ENCODE measurements at regions not wholly inside any gene's neighbourhood (a gene's known extent, or its start where the extent isn't known, plus 50 kb on each side); places are given as distances from the start of the nearest gene placed in this dataset.
"Not testable (repeated sequence)": the region's sequence is repeated elsewhere in the genome, so short reads cannot be mapped to it uniquely, and the experiment has no call there.

- DNase-seq (ENCODE audit: low spot score) = not testable (repeated sequence)
These were observed 104.2 kb downstream of the CDRT15L2 start for GRCh38 chr17:20683651-20684229.

DNA sequence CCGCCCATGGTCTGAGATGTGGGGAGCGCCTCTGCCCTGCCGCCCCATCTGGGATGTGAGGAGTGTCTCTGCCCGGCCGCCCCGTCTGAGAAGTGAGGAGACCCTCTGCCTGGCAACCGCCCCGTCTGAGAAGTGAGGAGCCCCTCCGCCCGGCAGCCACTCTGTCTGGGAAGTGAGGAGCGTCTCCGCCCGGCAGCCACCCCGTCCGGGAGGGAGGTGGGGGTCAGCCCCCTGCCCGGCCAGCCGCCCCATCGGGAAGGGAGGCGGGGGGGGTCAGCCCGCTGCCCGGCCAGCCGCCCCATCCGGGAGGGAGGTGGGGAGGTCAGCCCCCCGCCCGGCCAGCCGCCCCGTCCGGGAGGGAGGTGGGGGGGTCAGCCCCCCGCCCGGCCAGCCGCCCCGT, 105.5 kb downstream of the CDRT15L2 start:
- not testable (repeated sequence) for DNase-seq (ENCODE audit: low spot score)

DNA sequence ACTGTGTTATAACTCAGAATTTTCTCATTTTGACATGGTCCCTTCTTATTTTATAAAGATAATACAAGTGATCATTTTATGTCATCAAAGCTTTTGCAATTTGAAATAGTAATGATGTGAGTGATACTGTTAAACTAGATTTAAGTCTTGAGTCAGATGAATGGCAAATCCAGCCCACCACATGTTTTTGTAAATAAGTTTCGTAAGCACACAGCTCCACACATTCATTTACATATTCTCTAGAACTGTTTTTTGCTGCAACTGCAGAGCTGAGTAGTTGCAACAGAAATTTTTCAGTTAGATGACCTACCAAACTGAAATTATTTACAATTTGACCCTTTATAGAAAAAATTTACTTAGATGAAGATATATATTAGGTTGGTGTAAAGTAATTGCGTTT, 108.1 kb downstream of the CDRT15L2 start:
- not testable (repeated sequence) for DNase-seq (ENCODE audit: low spot score)

DNA sequence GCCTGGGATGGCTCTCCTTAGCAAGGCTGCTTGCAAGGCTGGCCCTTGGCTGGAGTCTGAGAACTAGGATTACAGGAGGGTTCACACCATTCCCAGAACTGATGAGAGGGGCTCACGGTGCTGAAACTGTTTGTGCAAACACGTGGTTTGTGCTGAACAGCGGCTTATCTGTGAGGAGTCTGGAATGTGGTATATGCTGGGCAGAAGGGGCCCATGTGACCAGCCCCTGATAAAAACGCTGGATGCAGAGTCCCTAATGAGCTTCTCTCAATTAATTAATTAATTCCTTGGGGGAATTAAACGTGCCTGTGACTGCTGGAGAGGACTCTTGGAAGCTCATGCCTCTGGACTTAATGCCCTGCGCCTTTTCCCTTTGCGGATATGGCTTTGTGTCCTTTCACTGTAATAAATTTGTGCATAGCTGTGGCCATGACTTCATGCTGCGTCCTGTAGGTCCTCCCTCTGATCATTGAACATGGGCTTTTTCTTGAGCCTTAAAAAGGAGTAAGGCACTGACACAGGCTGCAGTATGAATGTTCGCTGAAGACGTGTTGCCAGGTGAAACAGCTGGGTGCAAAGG, 109.7 kb downstream of the CDRT15L2 start:
- not testable (repeated sequence) for DNase-seq (ENCODE audit: low spot score)

- DNase-seq (ENCODE audit: low spot score) = not testable (repeated sequence)
These were observed 113.2 kb downstream of the CDRT15L2 start for GRCh38 chr17:20692706-20693105.

DNA sequence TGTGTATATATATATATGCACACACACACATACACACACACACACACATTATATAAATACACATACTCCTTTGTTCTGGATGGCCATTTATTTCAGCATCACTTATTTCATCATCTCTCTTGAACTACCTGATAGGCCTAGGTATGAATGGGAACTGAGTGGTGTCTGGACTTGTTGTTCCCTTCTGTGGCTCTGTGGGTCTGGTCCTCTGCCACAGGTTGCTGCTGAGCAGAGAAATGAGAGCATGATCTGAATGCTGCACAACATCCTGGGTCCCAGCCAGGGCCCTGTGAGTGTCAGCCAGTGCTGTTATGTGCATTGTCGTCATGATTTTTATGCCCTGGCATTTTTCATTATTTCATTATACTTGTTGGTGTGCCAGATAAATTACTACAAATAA, 116.3 kb downstream of the CDRT15L2 start:
- not testable (repeated sequence) for DNase-seq (ENCODE audit: low spot score)

DNA sequence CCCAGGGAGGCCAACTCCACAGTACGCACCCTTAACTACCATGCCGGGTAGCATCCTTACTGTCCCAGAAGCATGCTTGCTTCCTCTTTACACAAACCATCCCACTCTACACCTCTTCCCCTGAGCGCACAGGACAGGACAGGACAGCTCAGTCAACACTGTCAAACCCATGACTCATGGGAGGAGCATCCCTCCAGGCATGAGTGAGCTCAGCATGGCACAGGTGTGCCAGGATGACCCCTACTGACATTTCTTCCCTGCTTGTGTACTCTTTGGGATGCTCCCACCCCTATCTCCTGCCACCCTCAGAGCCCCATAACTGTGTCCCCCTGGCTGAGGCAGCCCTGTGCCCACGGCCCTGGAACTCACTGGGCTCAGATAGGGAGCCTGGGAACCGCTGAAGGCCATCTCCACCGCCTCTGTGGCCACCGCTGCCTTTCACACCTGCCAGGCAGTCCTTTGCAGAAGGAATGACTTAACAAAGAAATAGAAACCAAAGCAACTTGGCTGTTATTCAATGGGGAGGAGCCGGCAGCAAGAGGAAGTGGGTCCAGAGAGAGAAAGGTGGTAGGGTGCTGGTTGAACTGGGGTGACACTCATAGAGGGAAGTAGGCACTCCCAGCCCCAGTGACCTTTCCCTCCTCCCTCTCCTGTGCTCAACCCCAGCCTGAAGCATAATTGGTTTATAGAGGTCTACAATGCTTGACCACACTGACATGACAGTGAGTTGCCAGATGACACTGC, 119.1 kb downstream of the CDRT15L2 start:
- DNase-seq (ENCODE audit: low spot score) = not testable (repeated sequence)

DNA sequence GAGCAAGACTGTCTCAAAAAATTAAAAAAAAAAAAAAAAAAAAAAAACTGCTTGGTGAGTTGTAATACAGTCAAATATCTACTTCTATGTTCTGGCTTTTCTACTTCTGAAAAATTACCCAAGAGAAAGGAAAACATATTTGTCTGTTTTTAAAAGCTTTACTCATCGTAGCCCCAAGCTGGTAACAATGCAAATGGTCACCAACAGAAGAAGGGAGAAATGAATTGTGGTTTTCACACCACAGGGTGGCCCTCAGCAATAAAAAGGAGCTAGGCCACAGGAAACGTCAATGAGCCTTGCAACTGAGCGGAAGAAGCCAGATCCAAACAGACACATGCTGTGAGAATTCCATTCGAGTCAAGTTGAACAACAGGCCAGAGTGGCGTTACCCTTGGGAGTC, 121.0 kb downstream of the CDRT15L2 start:
- DNase-seq (ENCODE audit: low spot score) = not testable (repeated sequence)

DNA sequence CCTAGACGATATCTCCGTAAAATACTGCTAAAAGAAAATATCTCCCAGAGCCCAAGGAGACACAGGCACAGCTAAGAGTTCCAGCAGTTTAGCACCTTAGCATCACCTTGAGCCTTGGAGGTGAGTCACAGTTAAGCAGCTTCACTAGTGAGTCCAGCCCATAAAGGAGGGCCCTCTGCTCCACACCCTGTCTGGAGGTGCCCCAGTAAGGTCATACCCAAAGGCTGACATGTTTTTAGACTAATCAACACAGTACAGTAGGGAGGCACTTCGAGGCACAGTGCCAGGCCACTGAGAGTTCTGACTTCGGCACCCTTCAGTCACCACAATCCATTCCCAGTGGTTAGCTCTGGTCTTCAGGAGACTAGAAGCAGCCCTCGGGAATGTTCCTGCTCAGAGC, 121.8 kb downstream of the CDRT15L2 start:
- not testable (repeated sequence) for DNase-seq (ENCODE audit: low spot score)

DNA sequence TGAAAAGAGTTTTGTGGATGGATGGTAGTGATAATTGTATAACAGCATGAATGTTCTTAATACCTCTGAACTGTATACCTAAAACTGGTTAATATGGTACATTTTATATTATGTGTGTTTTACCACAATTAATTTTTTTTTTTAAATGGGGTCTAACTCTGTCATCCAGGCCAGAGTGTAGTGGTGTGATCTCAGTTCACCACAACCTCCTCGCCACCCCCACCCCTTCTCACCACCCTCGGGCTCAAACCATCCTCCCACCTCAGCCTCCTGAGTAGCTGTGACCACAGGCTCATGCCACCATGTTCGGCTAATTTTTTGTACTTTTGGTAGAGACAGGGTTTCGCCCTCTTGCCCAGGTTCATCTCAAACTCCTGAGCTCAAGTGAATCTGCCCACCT, 123.2 kb downstream of the CDRT15L2 start:
- DNase-seq (ENCODE audit: low spot score) = no peak

GRCh38 chr17:20703781-20704180, 124.3 kb downstream of the CDRT15L2 start:
- DNase-seq (ENCODE audit: low spot score) = no peak

GRCh38 chr17:20705186-20705585, 125.7 kb downstream of the CDRT15L2 start:
- DNase-seq (ENCODE audit: low spot score) = not testable (repeated sequence)

GRCh38 chr17:20706751-20707373, 127.3 kb downstream of the CDRT15L2 start:
- DNase-seq (ENCODE audit: low spot score) = no peak

DNA sequence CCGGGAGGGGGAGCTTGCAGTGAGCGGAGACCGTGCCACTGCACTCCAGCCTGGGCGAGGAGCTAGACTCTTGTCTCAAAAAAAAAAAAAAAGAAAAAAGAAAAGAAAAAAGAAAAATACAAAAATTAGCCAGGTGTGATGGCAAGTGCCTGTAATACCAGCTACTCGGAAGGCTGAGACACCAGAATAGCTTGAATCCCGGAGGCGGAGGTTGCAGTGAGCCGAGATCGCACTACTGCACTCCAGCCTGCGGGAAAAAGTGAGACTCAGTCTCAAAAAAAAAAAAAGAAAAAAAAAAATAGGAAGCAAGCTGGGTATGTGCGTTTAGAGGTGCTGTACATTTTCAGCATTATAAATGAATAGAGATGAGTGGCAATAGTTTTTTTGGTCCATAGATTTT, 129.3 kb downstream of the CDRT15L2 start:
- DNase-seq (ENCODE audit: low spot score) = not testable (repeated sequence)

DNA sequence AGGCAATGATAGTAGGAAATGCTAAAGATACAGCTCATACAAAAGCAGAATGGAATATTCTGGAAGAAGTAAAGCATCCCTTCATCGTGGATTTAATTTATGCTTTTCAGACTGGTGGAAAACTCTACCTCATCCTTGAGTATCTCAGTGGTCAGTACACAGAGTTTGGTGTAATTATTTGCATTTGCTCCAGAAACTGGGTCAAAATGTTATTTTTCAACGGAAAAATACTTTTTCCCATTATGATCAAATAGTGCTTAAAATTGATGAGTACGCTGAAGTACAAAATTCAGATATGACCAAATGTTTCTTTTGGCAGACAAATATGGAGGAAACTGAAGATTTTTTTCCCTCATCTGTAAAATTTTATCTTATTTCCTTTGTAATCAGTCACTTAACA, 137.0 kb downstream of the CDRT15L2 start:
- not testable (repeated sequence) for DNase-seq (ENCODE audit: low spot score)

DNA sequence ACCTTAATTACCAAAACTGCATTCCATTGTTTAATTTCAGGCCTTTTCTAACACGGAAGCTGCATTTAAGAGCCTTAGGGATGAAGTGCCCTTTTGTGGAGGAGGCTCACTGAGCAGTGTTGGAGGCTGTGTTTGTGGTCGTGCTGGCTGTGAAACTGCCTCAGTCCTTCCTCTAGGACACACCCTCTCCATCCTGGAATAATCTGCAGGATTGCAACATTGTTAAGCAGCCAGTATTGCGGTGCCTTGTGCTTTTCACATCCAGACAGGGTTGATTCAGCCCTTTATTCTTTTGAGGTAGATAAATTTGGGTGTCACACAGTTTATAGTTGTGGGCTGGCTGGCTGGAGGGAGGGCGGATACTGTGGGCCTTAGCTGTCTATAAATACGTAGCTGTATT, 141.6 kb downstream of the CDRT15L2 start:
- no peak for DNase-seq (ENCODE audit: low spot score)

GRCh38 chr17:20724391-20724790, 144.9 kb downstream of the CDRT15L2 start:
- not testable (repeated sequence) for DNase-seq (ENCODE audit: low spot score)

- not testable (repeated sequence) for DNase-seq (ENCODE audit: low spot score)
These were observed 147.7 kb downstream of the CDRT15L2 start for GRCh38 chr17:20727201-20727600.

GRCh38 chr17:20728181-20728580, 148.7 kb downstream of the CDRT15L2 start:
- no peak for DNase-seq (ENCODE audit: low spot score)

GRCh38 chr17:20731131-20731530, 151.6 kb downstream of the CDRT15L2 start:
- not testable (repeated sequence) for DNase-seq (ENCODE audit: low spot score)

GRCh38 chr17:20733923-20734322, 154.4 kb downstream of the CDRT15L2 start:
- no peak for DNase-seq (ENCODE audit: low spot score)

GRCh38 chr17:20735796-20736195, 156.3 kb downstream of the CDRT15L2 start:
- no peak for DNase-seq (ENCODE audit: low spot score)

DNA sequence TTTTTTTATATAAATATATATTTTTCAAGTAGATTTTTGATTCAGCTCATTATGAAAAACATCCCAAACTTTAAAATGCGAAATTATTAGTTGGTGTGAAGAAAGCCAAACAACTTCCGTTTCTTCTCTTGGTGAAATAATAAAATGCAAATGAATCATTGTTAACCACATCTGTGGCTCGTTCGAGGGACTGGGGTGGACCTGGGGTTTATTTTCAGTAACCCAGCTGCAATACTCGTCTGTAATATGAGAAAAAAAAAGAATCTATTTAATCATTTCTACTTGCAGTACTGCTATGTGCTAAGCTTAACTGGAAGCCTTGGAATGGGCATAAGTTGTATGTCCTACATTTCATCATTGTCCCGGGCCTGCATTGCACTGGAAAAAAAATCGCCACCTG, 158.1 kb downstream of the CDRT15L2 start:
- DNase-seq (ENCODE audit: low spot score) = not testable (repeated sequence)

All from D341Med (cell line).